Activated CD8-positive, alpha-beta memory T cell treated with anti-CD3 and anti-CD28 coated beads, Interleukin-2, amount 50 U/mL, for 4 hours (primary cell): ENCODE measurements at regions not wholly inside any gene's neighbourhood (a gene's known extent, or its start where the extent isn't known, plus 50 kb on each side); places are given as distances from the start of the nearest gene placed in this dataset.

ENCODE experiments used
- DNase-seq: peaks from one replicate; pipeline ENCODE4 v3.0.0-alpha.2; 2020

DNA sequence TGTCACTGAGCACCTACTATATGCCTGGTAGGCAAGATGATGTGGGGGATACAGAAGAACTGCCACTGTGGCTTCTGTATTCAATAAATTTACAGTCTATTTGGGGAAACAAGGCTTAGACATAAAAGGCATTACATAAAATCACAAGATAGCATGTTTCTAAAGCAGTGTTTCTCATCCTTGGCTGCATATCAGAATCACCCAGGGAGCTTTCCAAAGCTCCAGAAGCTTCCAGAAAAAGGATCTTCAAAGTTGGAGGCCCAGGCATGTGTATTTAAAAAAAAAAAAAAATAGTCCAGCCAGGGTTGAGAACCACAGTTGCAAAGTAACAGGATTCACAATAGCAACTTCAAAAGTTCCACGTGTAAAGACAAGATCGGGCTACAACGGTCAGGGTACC is 112.4 kb upstream of the SPACA1 start:
- no peak for DNase-seq

GRCh38 chr6:87932361-87932760 is 115.3 kb upstream of the SPACA1 start:
- DNase-seq: no peak

GRCh38 chr6:87929843-87930288 is 117.8 kb upstream of the SPACA1 start:
- peak; percentile 32 for DNase-seq

- no peak for DNase-seq
These were observed 121.0 kb upstream of the SPACA1 start for GRCh38 chr6:87926687-87927086.

GRCh38 chr6:87926072-87926471 is 121.6 kb upstream of the SPACA1 start:
- DNase-seq: no peak

DNA sequence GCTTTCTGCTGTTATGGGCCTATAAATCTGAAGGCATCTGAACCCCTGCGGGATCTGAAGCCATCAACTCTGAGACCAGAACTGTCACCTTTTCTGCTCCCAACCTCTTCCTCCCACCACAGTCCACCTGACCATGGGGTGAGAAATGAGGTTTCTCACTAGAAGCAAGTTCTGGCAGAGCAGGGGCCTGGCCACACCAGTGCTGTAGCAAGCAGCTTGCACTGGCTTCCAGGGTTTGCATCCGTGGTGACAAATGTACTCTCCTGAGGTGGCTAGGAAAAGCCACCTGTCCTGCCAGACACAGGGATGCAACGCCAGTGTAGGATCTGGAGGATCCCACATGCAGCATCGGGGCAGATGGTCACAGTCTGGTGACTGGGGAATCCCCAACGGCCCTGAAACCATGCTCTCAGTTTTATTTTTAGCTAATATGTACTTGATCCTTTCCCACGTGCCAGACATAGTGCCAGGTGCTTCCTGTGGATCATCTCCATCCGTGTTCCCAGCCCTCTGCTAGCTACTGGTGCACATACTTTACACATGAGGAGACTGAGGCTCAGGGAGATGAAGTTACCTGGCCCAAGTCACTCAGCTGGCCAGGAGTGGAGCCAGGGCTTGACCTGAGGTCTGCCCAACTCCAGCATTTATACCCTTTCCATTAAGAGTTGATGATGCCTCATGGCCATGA is 122.1 kb upstream of the SPACA1 start:
- DNase-seq: no peak

DNA sequence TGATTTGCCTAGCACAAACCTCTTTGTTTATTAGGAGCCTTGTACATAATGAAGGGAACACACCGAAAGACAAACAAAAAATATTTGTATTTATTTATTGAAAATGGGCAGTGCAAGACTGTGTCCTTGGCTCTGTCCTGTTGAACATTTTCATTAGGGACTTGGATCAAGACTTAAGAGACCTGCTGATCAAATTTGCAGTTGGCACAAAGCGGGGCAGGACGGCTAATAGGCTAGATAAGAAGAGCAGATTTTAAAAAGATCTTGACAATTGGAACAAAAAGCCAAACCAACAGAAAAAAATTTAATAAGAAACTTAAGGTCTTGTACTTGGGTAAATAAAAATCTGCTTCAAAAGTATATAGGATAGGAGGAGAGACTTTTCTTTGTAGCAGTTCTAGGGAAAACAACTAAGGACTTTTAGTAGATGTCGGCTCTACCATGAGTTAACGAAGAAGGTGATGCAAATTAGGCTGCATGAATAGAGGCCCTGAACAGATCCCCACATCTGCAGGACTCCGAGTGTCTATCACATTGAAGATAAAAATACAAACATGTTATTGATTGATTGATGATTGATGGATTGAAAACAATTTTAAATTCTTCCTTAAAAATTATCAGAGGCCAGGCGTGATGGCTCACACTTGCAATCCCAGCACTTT is 124.1 kb upstream of the SPACA1 start:
- DNase-seq: no peak

- DNase-seq: no peak
These were observed 124.7 kb upstream of the SPACA1 start for GRCh38 chr6:87922947-87923330.

DNA sequence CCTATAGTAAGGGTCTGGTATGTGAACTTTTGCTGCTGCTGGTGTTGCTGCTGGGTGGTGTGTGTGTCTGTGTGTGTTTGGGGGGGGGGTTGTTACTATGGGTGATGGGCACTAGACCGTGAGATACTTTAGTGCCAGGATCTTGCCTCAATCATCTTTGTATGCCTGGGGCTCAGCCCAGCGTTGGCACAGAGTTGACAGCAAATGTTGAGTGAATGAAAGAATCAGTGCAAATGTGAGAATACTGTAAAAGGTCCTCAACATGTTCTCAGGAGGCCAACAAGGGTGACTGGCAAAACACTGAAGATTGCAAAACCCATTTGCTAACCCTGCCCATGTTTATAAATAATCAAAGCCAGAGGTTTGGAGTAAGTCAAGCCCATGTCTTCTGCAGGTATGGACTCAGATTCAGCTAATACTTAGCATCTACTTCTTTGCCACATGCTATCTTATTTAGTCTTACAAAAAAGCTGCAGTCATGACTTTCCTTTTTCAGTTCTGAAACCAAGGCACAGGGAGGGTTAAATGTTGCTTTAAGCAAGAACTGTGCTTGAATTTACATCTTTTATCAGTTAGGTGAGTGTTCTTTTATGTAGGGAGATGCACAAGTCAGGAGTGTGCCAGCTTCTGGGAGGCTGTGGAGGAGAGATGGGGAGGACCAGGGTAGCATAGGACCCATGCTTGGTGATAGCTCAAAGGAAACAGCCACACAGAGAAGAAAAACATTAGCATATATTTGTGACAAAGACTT is 125.3 kb upstream of the SPACA1 start:
- no peak for DNase-seq

DNA sequence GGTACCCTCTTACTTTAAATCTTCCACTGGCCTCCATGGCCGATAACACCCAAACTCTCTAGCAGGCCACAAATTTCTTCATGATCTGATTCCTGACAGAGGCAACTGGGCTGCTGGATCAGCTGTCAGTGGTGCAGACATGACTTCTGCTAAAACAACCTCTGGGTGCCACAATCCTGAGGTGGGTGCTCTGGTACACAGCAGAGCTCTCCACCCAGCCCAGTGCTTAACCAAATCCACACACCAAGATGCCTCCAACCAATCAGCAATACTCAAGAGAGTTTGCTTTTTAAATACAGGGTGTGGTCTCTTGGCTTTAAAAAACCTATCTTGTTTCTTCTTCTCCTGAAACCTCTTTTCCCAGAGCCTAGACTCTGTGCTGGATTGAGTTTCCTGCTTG is 126.6 kb upstream of the SPACA1 start:
- DNase-seq: no peak

DNA sequence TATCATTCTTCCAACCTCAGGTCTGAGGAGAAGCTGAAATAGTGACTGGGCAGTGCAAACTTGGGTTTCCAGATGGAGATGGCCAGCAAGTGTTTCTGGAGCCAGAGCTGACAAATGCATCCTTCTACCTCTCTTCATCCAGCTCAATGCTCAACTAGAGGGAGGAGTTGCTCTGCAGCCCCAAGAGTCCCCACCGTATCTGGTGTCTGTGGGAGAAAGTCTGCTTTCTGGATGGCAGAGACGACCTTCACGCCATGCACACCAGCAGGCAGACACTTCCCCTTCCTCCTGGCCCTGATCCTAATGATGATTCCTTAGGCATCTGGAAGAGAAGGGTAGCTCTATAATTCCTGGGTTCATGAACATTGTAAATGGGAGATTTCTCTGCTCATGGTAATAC is 127.4 kb upstream of the SPACA1 start:
- no peak for DNase-seq

DNA sequence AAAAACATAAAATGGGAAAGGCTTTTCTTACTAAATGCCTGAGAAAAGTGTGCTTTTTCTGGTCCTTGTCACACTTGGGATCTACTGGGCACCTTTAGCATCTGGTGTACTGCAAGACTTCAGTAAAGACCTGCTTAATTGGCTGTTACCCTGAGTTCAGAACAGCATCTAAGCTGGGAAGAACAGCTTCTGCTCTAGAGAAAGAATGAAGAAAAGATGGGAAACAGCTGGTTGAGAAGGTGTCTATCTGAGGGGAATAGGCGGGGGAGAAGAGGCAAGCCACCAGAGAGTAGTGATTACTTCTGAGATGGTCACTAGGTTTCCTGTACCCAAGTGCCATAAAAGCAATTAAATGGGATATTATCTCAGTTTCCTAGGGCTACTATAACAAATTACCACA is 128.2 kb upstream of the SPACA1 start:
- no peak for DNase-seq

DNA sequence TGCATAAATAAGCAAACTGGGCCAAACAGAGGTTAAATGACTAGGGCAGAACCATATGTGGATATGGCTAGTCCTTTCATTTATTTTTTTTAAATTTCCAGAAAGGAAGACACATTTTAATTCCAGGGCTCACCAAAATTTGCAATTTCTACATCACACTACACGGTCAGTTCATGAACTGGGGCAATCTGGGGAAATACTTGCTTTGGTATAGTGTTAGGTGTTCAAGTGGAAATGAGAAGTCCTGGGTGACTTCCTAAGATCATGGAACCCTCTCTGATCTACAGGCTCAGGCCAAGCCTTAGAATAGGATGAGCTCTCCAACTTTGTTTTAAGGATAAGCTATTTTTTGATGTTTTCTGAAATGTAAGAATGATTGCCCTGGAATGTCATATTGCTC is 128.6 kb upstream of the SPACA1 start:
- DNase-seq: no peak

DNA sequence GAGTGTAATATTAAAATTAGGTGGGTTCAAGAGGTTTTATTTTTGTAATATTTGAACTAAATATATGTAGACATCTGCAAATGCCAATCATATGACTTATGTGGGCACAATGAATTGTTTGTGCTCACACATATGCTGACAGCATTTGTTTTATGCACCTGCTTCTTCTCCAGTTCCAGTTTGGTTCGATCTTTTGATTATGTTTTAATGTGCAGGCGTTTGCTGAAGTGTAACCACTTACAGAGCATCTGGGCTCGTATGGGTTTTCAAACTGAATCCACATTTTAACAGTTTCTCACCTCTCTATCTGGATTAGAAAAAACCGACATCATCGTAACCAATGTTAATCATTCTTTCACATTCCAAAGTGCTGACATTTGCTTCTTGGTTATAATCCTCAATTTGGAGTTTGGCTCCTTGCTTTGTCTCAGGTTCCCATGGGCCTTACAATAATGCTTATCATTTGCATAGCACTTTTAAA is 129.1 kb upstream of the SPACA1 start:
- no peak for DNase-seq

DNA sequence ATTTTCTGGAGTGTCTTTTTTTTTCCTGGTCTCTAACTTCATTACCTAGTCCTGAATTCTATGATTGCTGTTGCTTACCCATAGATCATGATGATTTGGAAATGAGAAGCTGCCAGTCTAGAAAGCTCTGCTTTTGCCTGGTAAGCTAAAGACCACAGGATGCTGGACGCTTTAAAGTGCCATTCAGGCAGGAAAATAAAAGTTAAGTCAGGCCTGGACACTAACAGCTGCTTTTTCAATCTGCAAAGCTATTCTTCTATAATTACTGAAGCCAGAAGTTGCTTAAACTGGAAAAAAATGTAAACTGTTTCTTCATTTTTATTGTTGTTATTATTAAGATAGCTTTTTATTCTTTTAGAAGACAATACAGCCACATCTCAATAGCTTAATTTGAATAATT is 129.8 kb upstream of the SPACA1 start:
- no peak for DNase-seq

GRCh38 chr6:87916446-87916845 is 131.2 kb upstream of the SPACA1 start:
- DNase-seq: no peak

- no peak for DNase-seq
These were observed 132.8 kb upstream of the SPACA1 start for GRCh38 chr6:87914637-87915395.

GRCh38 chr6:87913974-87914373 is 133.7 kb upstream of the SPACA1 start:
- DNase-seq: no peak

GRCh38 chr6:87912102-87912501 is 135.5 kb upstream of the SPACA1 start:
- DNase-seq: no peak

- DNase-seq: no peak
These were observed 137.8 kb upstream of the SPACA1 start for GRCh38 chr6:87909849-87910248.

- DNase-seq: no peak
These were observed 138.4 kb upstream of the SPACA1 start for GRCh38 chr6:87908978-87909811.

GRCh38 chr6:87907521-87907920 is 140.1 kb upstream of the SPACA1 start:
- no peak for DNase-seq
